ENCODE measurements at regions not wholly inside any gene's neighbourhood (a gene's known extent, or its start where the extent isn't known, plus 50 kb on each side); places are given as distances from the start of the nearest gene placed in this dataset.

- no peak overlapping the region for H3K4me3 ChIP-seq (ENCODE audit: low read length, poor library complexity, severe bottlenecking)
- H3K9me2 ChIP-seq (replicated peaks; ENCODE audit: low read depth, low read length): no peaks in the 10 kb centered on the region
- H3K27me3 ChIP-seq (ENCODE audit: insufficient read depth, low read length, poor library complexity, severe bottlenecking): no peaks in the 10 kb centered on the region
- TF ChIP-seq EZH2phosphoT487 (IDR thresholded peaks at IDR 0.05; ENCODE audit: borderline replicate concordance): no peak
- TF ChIP-seq, protein P1, sequence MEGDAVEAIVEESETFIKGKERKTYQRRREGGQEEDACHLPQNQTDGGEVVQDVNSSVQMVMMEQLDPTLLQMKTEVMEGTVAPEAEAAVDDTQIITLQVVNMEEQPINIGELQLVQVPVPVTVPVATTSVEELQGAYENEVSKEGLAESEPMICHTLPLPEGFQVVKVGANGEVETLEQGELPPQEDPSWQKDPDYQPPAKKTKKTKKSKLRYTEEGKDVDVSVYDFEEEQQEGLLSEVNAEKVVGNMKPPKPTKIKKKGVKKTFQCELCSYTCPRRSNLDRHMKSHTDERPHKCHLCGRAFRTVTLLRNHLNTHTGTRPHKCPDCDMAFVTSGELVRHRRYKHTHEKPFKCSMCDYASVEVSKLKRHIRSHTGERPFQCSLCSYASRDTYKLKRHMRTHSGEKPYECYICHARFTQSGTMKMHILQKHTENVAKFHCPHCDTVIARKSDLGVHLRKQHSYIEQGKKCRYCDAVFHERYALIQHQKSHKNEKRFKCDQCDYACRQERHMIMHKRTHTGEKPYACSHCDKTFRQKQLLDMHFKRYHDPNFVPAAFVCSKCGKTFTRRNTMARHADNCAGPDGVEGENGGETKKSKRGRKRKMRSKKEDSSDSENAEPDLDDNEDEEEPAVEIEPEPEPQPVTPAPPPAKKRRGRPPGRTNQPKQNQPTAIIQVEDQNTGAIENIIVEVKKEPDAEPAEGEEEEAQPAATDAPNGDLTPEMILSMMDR (conservative IDR thresholded peaks at IDR 0.05; ENCODE audit: low read length): no peak
- no peak overlapping the region for H2AFZ ChIP-seq (ENCODE audit: low read length)
- peaks cover 26% of the 10 kb centered on the region; the same call in 1 of the 2 replicates for H3K36me3 ChIP-seq (ENCODE audit: insufficient read depth, low read length)
- H3K4me2 ChIP-seq (ENCODE audit: low read depth, low read length, poor library complexity, severe bottlenecking): no peak overlapping the region
- H3F3A ChIP-seq (ENCODE audit: low read depth): no peaks in the 10 kb centered on the region
- H4K20me1 ChIP-seq (ENCODE audit: insufficient read depth, low read length, poor library complexity, severe bottlenecking): no peaks in the 10 kb centered on the region
- peaks cover 47% of the 10 kb centered on the region for H3K79me2 ChIP-seq (ENCODE audit: insufficient read depth, low read length)
- no peak overlapping the region for H3K9ac ChIP-seq (ENCODE audit: low read depth, low read length, poor library complexity, severe bottlenecking)
- peaks cover 37% of the 10 kb centered on the region for H3K4me1 ChIP-seq (ENCODE audit: insufficient read depth, low read length, poor library complexity, severe bottlenecking)
- no peaks in the 10 kb centered on the region for H3K9me3 ChIP-seq (ENCODE audit: insufficient read depth, low read depth, low read length)
Measured at GRCh38 chr14:71533390-71533789, 398.8 kb upstream of the RGS6 start.

- TF ChIP-seq EZH2phosphoT487 (IDR thresholded peaks at IDR 0.05; ENCODE audit: borderline replicate concordance): no peak
- TF ChIP-seq, protein P1 (conservative IDR thresholded peaks at IDR 0.05; ENCODE audit: low read length): no peak
- Histone ChIP-seq H3K9me3 (ENCODE audit: insufficient read depth, low read depth, low read length) (no peaks in the 10 kb centered on the region), H3K4me1 (ENCODE audit: insufficient read depth, low read length, poor library complexity, severe bottlenecking) (peaks cover 41% of the 10 kb centered on the region), H3F3A (ENCODE audit: low read depth) (no peaks in the 10 kb centered on the region), H3K36me3 (ENCODE audit: insufficient read depth, low read length) (peaks cover 26% of the 10 kb centered on the region; the same call in 1 of the 2 replicates), H3K79me2 (ENCODE audit: insufficient read depth, low read length) (peaks cover 50% of the 10 kb centered on the region), H3K9ac (ENCODE audit: low read depth, low read length, poor library complexity, severe bottlenecking) (no peak overlapping the region), H3K27me3 (ENCODE audit: insufficient read depth, low read length, poor library complexity, severe bottlenecking) (no peaks in the 10 kb centered on the region), H3K9me2 (replicated peaks; ENCODE audit: low read depth, low read length) (no peaks in the 10 kb centered on the region), H2AFZ (ENCODE audit: low read length) (no peak overlapping the region), H4K20me1 (ENCODE audit: insufficient read depth, low read length, poor library complexity, severe bottlenecking) (no peaks in the 10 kb centered on the region), H3K4me2 (ENCODE audit: low read depth, low read length, poor library complexity, severe bottlenecking) (no peak overlapping the region), H3K4me3 (ENCODE audit: low read length, poor library complexity, severe bottlenecking) (no peak overlapping the region)
Measured at GRCh38 chr14:71533800-71534199, 398.4 kb upstream of the RGS6 start.

DNA sequence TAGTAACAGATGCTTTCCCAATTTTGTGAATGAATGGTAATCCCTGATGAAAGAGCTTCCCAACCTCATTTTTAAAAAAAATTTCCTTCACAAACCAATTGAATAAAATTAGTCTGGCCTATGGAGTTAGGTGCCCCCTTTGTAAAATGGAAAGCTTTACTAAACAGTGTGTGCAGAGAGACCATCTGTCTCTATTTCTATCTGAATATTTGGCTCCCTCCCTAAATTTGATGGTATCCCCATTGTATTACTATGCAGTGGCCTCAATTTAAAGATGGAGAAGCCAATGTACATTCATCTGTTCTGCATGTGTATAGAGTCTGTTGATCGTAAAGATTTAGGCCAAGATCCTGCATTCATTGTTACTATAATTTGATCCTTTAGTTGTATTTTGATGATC, 397.7 kb upstream of the RGS6 start:
- Histone ChIP-seq H3F3A (ENCODE audit: low read depth) (no peaks in the 10 kb centered on the region), H3K4me2 (ENCODE audit: low read depth, low read length, poor library complexity, severe bottlenecking) (no peak overlapping the region), H2AFZ (ENCODE audit: low read length) (no peak overlapping the region), H3K4me3 (ENCODE audit: low read length, poor library complexity, severe bottlenecking) (no peak overlapping the region), H3K9ac (ENCODE audit: low read depth, low read length, poor library complexity, severe bottlenecking) (no peak overlapping the region), H3K9me2 (replicated peaks; ENCODE audit: low read depth, low read length) (no peaks in the 10 kb centered on the region), H3K4me1 (ENCODE audit: insufficient read depth, low read length, poor library complexity, severe bottlenecking) (peaks cover 48% of the 10 kb centered on the region), H3K27me3 (ENCODE audit: insufficient read depth, low read length, poor library complexity, severe bottlenecking) (no peaks in the 10 kb centered on the region), H4K20me1 (ENCODE audit: insufficient read depth, low read length, poor library complexity, severe bottlenecking) (peaks cover 3% of the 10 kb centered on the region), H3K36me3 (ENCODE audit: insufficient read depth, low read length) (peaks cover 23% of the 10 kb centered on the region; the same call in 1 of the 2 replicates), H3K79me2 (ENCODE audit: insufficient read depth, low read length) (peaks cover 57% of the 10 kb centered on the region), H3K9me3 (ENCODE audit: insufficient read depth, low read depth, low read length) (no peaks in the 10 kb centered on the region)
- TF ChIP-seq EZH2phosphoT487 (IDR thresholded peaks at IDR 0.05; ENCODE audit: borderline replicate concordance): no peak
- TF ChIP-seq, protein P1 (conservative IDR thresholded peaks at IDR 0.05; ENCODE audit: low read length): no peak

All from Loucy (cell line).